Activated CD8-positive, alpha-beta T cell treated with anti-CD3 and anti-CD28 coated beads, Interleukin-2, amount 10 ng/mL, durations not matched to agents 7 days and 5 days (primary cell): ENCODE measurements at regions not wholly inside any gene's neighbourhood (a gene's known extent, or its start where the extent isn't known, plus 50 kb on each side); places are given as distances from the start of the nearest gene placed in this dataset.

Experiments used
- ATAC-seq: fragments of 150-1000 bp; cut with Tn5 transposase; one replicate; pipeline ENCODE4 v1.10.0; 2021; ENCODE audit warnings: moderate library complexity
- CTCF ChIA-PET: fragments of 350-600 bp; sonication (Branson Sonifier 250); formaldehyde crosslinking; loops from one replicate; lab custom pipeline; 2021; ENCODE audit warnings: antibody characterized with exemption; lab: Charles Lee
- POLR2A ChIA-PET: fragments of 350-600 bp; sonication (Branson Sonifier 250); formaldehyde crosslinking; loops from one replicate; lab custom pipeline; 2021; ENCODE audit warnings: antibody characterized with exemption; lab: Charles Lee
- DNase-seq: peaks from one replicate; pipeline ENCODE4 v3.0.0-alpha.2; 2020
- H3K27ac Mint-ChIP-seq: one replicate; pipeline ENCODE4 v1.8.0; 2021; ENCODE audit warnings: mild to moderate bottlenecking, mixed read lengths
- H3K27me3 Mint-ChIP-seq: one replicate; pipeline ENCODE4 v1.8.0; 2021; ENCODE audit warnings: low read depth, mixed read lengths
- H3K36me3 Mint-ChIP-seq: one replicate; pipeline ENCODE4 v1.8.0; 2021; ENCODE audit warnings: low read depth, mixed read lengths
- H3K4me1 Mint-ChIP-seq: one replicate; pipeline ENCODE4 v1.8.0; 2021; ENCODE audit warnings: low read depth, mixed read lengths
- H3K4me3 Mint-ChIP-seq: one replicate; pipeline ENCODE4 v1.8.0; 2021; ENCODE audit warnings: mild to moderate bottlenecking, mixed read lengths
- H3K9me3 Mint-ChIP-seq: one replicate; pipeline ENCODE4 v1.8.0; 2022; ENCODE audit warnings: mixed read lengths; ENCODE audit not compliant: insufficient read depth

DNA sequence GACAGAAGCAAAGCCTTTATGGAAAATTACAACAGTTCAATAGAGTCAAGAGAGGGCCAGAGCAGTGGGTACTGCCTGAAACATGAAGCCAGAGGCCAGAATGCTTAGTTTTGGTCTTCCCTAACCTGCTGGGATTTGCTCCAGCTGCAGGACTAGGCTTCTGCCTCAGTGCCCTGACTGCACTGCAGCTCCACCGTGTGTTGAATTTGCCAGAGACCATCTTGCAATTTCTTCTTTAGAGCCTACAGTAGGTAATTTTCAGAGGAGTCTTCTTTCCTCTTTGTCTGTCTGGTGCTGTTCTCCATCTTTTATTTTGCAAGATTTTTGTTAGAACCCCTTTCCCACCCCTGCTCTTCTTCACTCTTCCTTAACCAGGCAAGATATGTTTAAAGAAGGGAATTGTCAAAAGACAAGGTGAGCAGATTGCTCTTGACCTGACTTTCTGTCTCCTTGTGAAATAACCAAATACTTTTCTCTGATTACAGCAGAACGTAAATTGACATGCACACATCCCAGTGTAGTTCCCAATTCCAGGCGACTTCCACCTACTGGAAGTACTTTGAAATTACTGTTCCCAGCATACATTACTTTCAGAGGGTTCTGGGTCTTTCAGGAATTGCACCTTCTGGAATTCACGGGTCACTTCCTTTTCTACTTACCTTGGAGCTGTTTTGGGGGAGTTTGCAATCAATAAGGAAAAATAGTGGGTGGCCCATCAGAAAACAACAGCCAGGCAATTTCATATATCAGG lies 161.2 kb downstream of the MINAR1 start:
- ATAC-seq (no peak), DNase-seq (no peak)
- Mint-ChIP-seq H3K4me3 (no peak overlapping the region), H3K27ac (no peak overlapping the region), H3K4me1 (no peaks in the 10 kb centered on the region), H3K9me3 (no peaks in the 10 kb centered on the region), H3K36me3 (no peaks in the 10 kb centered on the region), H3K27me3 (peaks cover 14% of the 10 kb centered on the region)
- ChIA-PET CTCF (interaction anchor here (1.6 to 4.6 kb wide), 2 partner anchors 212 to 253 kb away, joined by 6 to 25 read pairs; no protein-coding TSS in a partner anchor), POLR2A (interaction anchor here (1.0 kb wide), 1 partner anchor 13 kb away, joined by 3 read pairs; no protein-coding TSS in a partner anchor)

DNA sequence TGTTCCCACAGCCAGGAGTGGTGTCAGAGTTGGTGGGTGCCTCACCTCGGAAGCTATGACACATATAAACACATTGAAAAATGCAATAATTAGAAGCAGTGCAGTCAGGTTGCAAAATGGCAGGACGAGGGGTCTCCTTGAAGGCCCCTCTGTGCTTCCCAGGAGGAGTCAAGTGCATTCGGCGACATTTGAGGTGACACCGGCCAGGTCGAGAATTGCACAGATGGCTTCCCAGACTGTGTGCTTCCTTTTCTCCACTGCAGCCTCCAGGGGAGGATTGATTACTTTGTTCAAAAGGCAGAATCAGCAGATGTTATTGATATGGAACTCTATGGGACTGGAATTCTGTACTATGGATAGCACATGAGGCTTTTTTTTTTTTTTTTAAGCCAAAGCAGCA lies 163.2 kb downstream of the MINAR1 start:
- no peak for ATAC-seq
- no peaks in the 10 kb centered on the region for H3K4me1 Mint-ChIP-seq
- H3K9me3 Mint-ChIP-seq = no peaks in the 10 kb centered on the region
- CTCF ChIA-PET = interaction anchor here (0.6 to 5.6 kb wide), 20 partner anchors 9 to 284 kb away, joined by 3 to 169 read pairs (median 5); partner anchors contain the start of gene TMED3
- POLR2A ChIA-PET = no interaction called here
- H3K27me3 Mint-ChIP-seq = peaks cover 9% of the 10 kb centered on the region
- no peak for DNase-seq
- no peak overlapping the region for H3K27ac Mint-ChIP-seq
- H3K4me3 Mint-ChIP-seq = no peak overlapping the region
- H3K36me3 Mint-ChIP-seq = no peaks in the 10 kb centered on the region

DNA sequence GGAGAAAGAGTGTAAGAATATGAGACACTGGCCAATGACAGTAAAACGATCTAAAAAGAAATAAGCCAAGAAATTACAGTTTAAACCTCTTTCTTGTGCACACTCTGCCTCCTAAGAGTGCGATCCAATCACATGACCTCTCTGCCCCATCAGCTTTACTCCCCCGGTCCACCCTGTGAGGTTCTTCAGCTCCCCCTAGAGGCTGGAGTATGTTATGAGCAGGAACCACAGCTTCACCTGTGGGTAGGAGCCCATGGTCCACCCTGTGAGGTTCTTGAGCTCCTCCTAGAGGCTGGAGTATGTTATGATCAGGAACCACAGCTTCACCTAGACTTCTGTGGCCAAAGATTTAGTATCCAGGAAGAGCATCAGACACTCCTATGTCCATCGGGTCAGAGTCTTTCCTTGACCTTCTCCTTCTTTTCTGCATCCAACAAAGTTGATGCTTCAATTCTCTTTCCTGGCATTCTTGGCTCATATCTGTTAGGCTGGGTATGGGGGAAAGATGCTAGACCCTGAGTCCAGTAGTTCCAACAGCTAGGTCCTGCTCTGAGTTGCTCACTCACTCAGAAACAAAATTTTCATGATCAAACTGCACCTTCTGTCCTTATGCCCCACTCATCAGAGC lies 164.0 kb downstream of the MINAR1 start:
- H3K36me3 Mint-ChIP-seq = no peaks in the 10 kb centered on the region
- peaks cover 9% of the 10 kb centered on the region for H3K27me3 Mint-ChIP-seq
- no peaks in the 10 kb centered on the region for H3K4me1 Mint-ChIP-seq
- no peak overlapping the region for H3K4me3 Mint-ChIP-seq
- ChIA-PET CTCF (interaction anchor here (0.6 to 5.6 kb wide), 37 partner anchors 10 to 1248 kb away, joined by 3 to 169 read pairs (median 4); partner anchors contain the start of gene TMED3), POLR2A (no interaction called here)
- no peaks in the 10 kb centered on the region for H3K9me3 Mint-ChIP-seq
- ATAC-seq (peak; percentile 99), DNase-seq (peak; percentile 76)
- no peak overlapping the region for H3K27ac Mint-ChIP-seq

- no peak overlapping the region for H3K27ac Mint-ChIP-seq
- POLR2A ChIA-PET = no interaction called here
- no peak for DNase-seq
- ATAC-seq = no peak
- H3K36me3 Mint-ChIP-seq = no peaks in the 10 kb centered on the region
- no peaks in the 10 kb centered on the region for H3K9me3 Mint-ChIP-seq
- peaks cover 8% of the 10 kb centered on the region for H3K27me3 Mint-ChIP-seq
- CTCF ChIA-PET = interaction anchor here (3.1 to 5.6 kb wide), 2 partner anchors 12 to 217 kb away, joined by 27 to 169 read pairs; no protein-coding TSS in a partner anchor
- H3K4me1 Mint-ChIP-seq = no peaks in the 10 kb centered on the region
- no peak overlapping the region for H3K4me3 Mint-ChIP-seq
Measured at GRCh38 chr15:79598639-79599038, 166.5 kb downstream of the MINAR1 start.

GRCh38 chr15:79601405-79602086 lies 169.4 kb downstream of the MINAR1 start:
- no peak for DNase-seq

GRCh38 chr15:79602180-79602579 lies 170.0 kb downstream of the MINAR1 start:
- H3K27ac Mint-ChIP-seq = no peak overlapping the region
- H3K4me1 Mint-ChIP-seq = no peaks in the 10 kb centered on the region
- H3K27me3 Mint-ChIP-seq = peaks cover 9% of the 10 kb centered on the region
- POLR2A ChIA-PET = no interaction called here
- CTCF ChIA-PET = interaction anchor here (0.9 to 3.3 kb wide), 2 partner anchors 221 to 251 kb away, joined by 3 to 12 read pairs; no protein-coding TSS in a partner anchor
- ATAC-seq (no peak), DNase-seq (no peak)
- H3K36me3 Mint-ChIP-seq = no peaks in the 10 kb centered on the region
- H3K9me3 Mint-ChIP-seq = no peaks in the 10 kb centered on the region
- no peak overlapping the region for H3K4me3 Mint-ChIP-seq

More at GRCh38 chr15:79601405-79602086, 169.4 kb downstream of the MINAR1 start:
- peaks cover 9% of the 10 kb centered on the region for H3K27me3 Mint-ChIP-seq
- no peak for ATAC-seq
- POLR2A ChIA-PET = no interaction called here
- CTCF ChIA-PET = interaction anchor here (0.9 kb wide), 1 partner anchor 252 kb away, joined by 3 read pairs; no protein-coding TSS in a partner anchor
- no peak overlapping the region for H3K27ac Mint-ChIP-seq
- no peaks in the 10 kb centered on the region for H3K36me3 Mint-ChIP-seq
- no peaks in the 10 kb centered on the region for H3K9me3 Mint-ChIP-seq
- no peaks in the 10 kb centered on the region for H3K4me1 Mint-ChIP-seq
- H3K4me3 Mint-ChIP-seq = no peak overlapping the region

- ChIA-PET POLR2A (no interaction called here), CTCF (interaction anchor here (3.3 kb wide), 1 partner anchor 221 kb away, joined by 12 read pairs; no protein-coding TSS in a partner anchor)
- Mint-ChIP-seq H3K9me3 (no peaks in the 10 kb centered on the region), H3K4me1 (no peaks in the 10 kb centered on the region), H3K4me3 (no peak overlapping the region), H3K27me3 (peaks cover 9% of the 10 kb centered on the region), H3K27ac (no peak overlapping the region), H3K36me3 (no peaks in the 10 kb centered on the region)
- ATAC-seq (no peak), DNase-seq (no peak)
Measured at GRCh38 chr15:79602731-79603130, 170.6 kb downstream of the MINAR1 start.

DNA sequence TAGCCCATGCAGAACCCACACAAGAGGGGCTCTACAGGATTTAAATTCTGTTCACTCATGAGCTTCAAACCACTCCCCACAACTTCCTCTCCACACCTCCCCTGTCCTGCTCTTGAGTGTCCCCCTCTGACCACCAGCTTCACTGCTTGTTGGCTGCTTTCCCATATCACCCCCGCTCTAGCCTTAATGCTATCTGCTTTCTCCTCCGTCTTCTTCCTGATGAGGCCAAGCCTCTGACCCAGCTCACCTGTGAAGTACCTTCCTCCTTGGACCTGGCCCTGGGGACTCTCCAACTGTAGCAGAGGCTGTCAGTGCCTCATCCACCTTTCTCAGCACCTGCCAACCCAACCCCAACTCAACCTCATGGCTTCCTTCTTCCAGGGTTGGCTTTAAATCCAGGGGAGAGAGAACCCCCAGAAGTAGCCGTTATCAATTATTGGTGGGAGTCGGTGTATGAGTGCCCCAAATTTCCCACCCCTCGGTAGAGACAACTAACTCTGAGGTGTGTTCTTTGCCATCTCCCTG lies 174.8 kb downstream of the MINAR1 start:
- H3K4me3 Mint-ChIP-seq = no peak overlapping the region
- no peak overlapping the region for H3K27ac Mint-ChIP-seq
- POLR2A ChIA-PET = no interaction called here
- H3K9me3 Mint-ChIP-seq = no peaks in the 10 kb centered on the region
- H3K36me3 Mint-ChIP-seq = no peaks in the 10 kb centered on the region
- CTCF ChIA-PET = interaction anchor here (0.6 to 2.2 kb wide), 2 partner anchors 10 to 217 kb away, joined by 3 to 8 read pairs; no protein-coding TSS in a partner anchor
- H3K27me3 Mint-ChIP-seq = peaks cover 9% of the 10 kb centered on the region
- no peak for ATAC-seq
- no peak for DNase-seq
- H3K4me1 Mint-ChIP-seq = no peaks in the 10 kb centered on the region

DNA sequence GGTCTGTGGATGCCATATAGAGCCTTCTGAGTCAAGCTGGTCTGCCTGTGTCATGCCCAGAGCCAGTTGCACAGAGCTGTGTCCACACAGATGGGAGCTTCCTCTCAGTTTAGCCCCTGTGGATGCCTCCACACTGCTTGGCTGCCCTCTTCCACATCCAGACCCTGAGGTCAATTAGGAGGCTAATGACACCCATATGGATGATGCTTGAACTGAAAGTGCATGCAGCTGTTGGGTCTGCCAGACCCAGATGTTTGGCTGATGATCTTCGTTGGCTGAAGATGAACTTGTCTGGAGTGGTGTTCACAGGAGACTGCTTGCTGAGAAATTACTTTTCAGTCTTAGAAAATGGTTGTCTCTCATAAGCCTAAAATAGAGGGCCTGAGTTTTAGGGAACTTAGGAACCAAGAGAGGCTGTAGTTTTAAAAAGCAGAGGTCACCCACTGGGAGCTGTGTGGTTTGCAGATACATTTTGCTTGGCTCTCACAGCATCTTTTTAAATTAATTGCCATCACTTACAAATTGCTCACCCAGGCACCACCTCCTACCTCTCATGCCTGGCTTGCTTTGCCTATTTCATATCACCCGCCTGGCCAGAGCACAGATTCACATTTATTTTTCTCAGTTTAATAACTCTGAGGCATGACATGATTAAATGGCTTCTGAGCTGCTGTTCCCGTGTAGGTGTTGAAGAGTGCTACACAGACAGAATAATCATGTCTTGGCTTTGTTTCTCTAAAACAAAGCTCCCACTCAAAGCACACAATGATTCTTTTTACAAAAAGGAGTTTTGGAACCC lies 176.1 kb downstream of the MINAR1 start:
- CTCF ChIA-PET = interaction anchor here (2.6 kb wide), 1 partner anchor 12 kb away, joined by 7 read pairs; no protein-coding TSS in a partner anchor
- ATAC-seq = no peak

DNA sequence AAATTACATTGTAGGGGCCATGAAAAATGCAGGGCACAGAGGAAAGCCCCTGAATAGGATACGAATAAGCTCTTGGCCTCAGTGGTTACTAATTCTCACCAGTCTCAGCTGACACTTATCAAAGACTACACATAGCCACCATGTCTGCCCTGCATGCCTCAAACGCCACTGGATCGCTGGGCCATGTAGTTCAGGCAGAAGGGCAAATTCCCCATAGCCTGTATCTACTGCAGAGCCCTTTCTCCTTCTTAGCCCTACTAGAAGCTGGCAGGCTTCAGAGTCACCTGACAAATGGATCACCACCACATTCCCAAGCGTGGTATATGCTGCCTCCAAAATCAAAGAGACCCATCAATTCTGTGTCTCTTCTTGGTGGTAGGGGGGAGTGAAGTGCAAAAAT lies 177.4 kb downstream of the MINAR1 start:
- no peak for ATAC-seq

More for the DNA sequence above, 176.1 kb downstream of the MINAR1 start:
- peaks cover 9% of the 10 kb centered on the region for H3K27me3 Mint-ChIP-seq
- no peaks in the 10 kb centered on the region for H3K9me3 Mint-ChIP-seq
- H3K4me1 Mint-ChIP-seq = no peaks in the 10 kb centered on the region
- DNase-seq = no peak
- POLR2A ChIA-PET = no interaction called here
- no peak overlapping the region for H3K27ac Mint-ChIP-seq
- H3K4me3 Mint-ChIP-seq = no peak overlapping the region
- no peaks in the 10 kb centered on the region for H3K36me3 Mint-ChIP-seq

More for the DNA sequence above, 177.4 kb downstream of the MINAR1 start:
- H3K4me1 Mint-ChIP-seq = no peaks in the 10 kb centered on the region
- H3K4me3 Mint-ChIP-seq = no peak overlapping the region
- H3K27me3 Mint-ChIP-seq = peaks cover 7% of the 10 kb centered on the region
- ChIA-PET POLR2A (no interaction called here), CTCF (interaction anchor here (2.6 kb wide), 1 partner anchor 13 kb away, joined by 7 read pairs; no protein-coding TSS in a partner anchor)
- H3K36me3 Mint-ChIP-seq = no peaks in the 10 kb centered on the region
- no peak for DNase-seq
- H3K27ac Mint-ChIP-seq = no peak overlapping the region
- no peaks in the 10 kb centered on the region for H3K9me3 Mint-ChIP-seq
